ENCODE measurements at regions not wholly inside any gene's neighbourhood (a gene's known extent, or its start where the extent isn't known, plus 50 kb on each side); places are given as distances from the start of the nearest gene placed in this dataset.

- no peaks in the 10 kb centered on the region for H3K36me3 Mint-ChIP-seq (ENCODE audit: low read depth)
- no peak overlapping the region for H3K27ac Mint-ChIP-seq (ENCODE audit: unreplicated experiment)
- TF ChIP-seq CTCF (IDR thresholded peaks at IDR 0.05) = no peak
- H3K4me3 Mint-ChIP-seq (ENCODE audit: unreplicated experiment) = no peak overlapping the region
- DNase-seq (ENCODE audit: low spot score) = no peak
- H3K9me3 Mint-ChIP-seq (ENCODE audit: low read depth) = no peaks in the 10 kb centered on the region
- no peaks in the 10 kb centered on the region for H3K27me3 Mint-ChIP-seq (ENCODE audit: low read depth)
- no peaks in the 10 kb centered on the region for H3K4me1 Mint-ChIP-seq (ENCODE audit: low read depth)
Measured at GRCh38 chr18:43380104-43380672, 102.9 kb upstream of the SYT4 start.

GRCh38 chr18:43382641-43383403 lies 105.5 kb upstream of the SYT4 start:
- Mint-ChIP-seq H3K36me3 (ENCODE audit: low read depth) (no peaks in the 10 kb centered on the region), H3K4me3 (ENCODE audit: unreplicated experiment) (no peak overlapping the region), H3K27me3 (ENCODE audit: low read depth) (peaks cover 3% of the 10 kb centered on the region), H3K27ac (ENCODE audit: unreplicated experiment) (no peak overlapping the region), H3K9me3 (ENCODE audit: low read depth) (no peaks in the 10 kb centered on the region), H3K4me1 (ENCODE audit: low read depth) (no peaks in the 10 kb centered on the region)
- no peak for TF ChIP-seq CTCF (IDR thresholded peaks at IDR 0.05)
- no peak for DNase-seq (ENCODE audit: low spot score)

GRCh38 chr18:43389163-43389562 lies 111.9 kb upstream of the SYT4 start:
- no peaks in the 10 kb centered on the region for H3K36me3 Mint-ChIP-seq (ENCODE audit: low read depth)
- H3K9me3 Mint-ChIP-seq (ENCODE audit: low read depth) = no peaks in the 10 kb centered on the region
- H3K27ac Mint-ChIP-seq (ENCODE audit: unreplicated experiment) = no peak overlapping the region
- DNase-seq (ENCODE audit: low spot score) = no peak
- no peak overlapping the region for H3K4me3 Mint-ChIP-seq (ENCODE audit: unreplicated experiment)
- no peak for TF ChIP-seq CTCF (IDR thresholded peaks at IDR 0.05)
- peaks cover 31% of the 10 kb centered on the region for H3K27me3 Mint-ChIP-seq (ENCODE audit: low read depth)
- H3K4me1 Mint-ChIP-seq (ENCODE audit: low read depth) = no peaks in the 10 kb centered on the region

- no peak overlapping the region for H3K27ac Mint-ChIP-seq (ENCODE audit: unreplicated experiment)
- H3K36me3 Mint-ChIP-seq (ENCODE audit: low read depth) = no peaks in the 10 kb centered on the region
- H3K4me1 Mint-ChIP-seq (ENCODE audit: low read depth) = no peaks in the 10 kb centered on the region
- H3K4me3 Mint-ChIP-seq (ENCODE audit: unreplicated experiment) = no peak overlapping the region
- no peak for DNase-seq (ENCODE audit: low spot score)
- H3K9me3 Mint-ChIP-seq (ENCODE audit: low read depth) = no peaks in the 10 kb centered on the region
- H3K27me3 Mint-ChIP-seq (ENCODE audit: low read depth) = peaks cover 31% of the 10 kb centered on the region
- TF ChIP-seq CTCF (IDR thresholded peaks at IDR 0.05) = no peak
Measured at GRCh38 chr18:43392168-43392567, 114.9 kb upstream of the SYT4 start.

GRCh38 chr18:43393174-43393573 lies 115.9 kb upstream of the SYT4 start:
- H3K27me3 Mint-ChIP-seq (ENCODE audit: low read depth) = peaks cover 28% of the 10 kb centered on the region
- DNase-seq (ENCODE audit: low spot score) = no peak
- H3K36me3 Mint-ChIP-seq (ENCODE audit: low read depth) = no peaks in the 10 kb centered on the region
- no peak overlapping the region for H3K4me3 Mint-ChIP-seq (ENCODE audit: unreplicated experiment)
- no peaks in the 10 kb centered on the region for H3K9me3 Mint-ChIP-seq (ENCODE audit: low read depth)
- H3K4me1 Mint-ChIP-seq (ENCODE audit: low read depth) = no peaks in the 10 kb centered on the region
- H3K27ac Mint-ChIP-seq (ENCODE audit: unreplicated experiment) = no peak overlapping the region
- no peak for TF ChIP-seq CTCF (IDR thresholded peaks at IDR 0.05)

All from chondrocyte (in vitro differentiated cells).